WI38 (cell line): ENCODE measurements at regions not wholly inside any gene's neighbourhood (a gene's known extent, or its start where the extent isn't known, plus 50 kb on each side); places are given as distances from the start of the nearest gene placed in this dataset.

Experiments used
- H3K4me3 ChIP-seq: 2 replicates; pipeline ENCODE4 v1.5.1; 2011; ENCODE audit warnings: low read depth, mild to moderate bottlenecking, control low read depth, low read length
- TF ChIP-seq, protein P1 (sequence below): IDR thresholded peaks from 2 replicates; pipeline ENCODE4 v1.5.1; 2012; ENCODE audit warnings: low read depth, mild to moderate bottlenecking, control low read depth, low read length

DNA sequence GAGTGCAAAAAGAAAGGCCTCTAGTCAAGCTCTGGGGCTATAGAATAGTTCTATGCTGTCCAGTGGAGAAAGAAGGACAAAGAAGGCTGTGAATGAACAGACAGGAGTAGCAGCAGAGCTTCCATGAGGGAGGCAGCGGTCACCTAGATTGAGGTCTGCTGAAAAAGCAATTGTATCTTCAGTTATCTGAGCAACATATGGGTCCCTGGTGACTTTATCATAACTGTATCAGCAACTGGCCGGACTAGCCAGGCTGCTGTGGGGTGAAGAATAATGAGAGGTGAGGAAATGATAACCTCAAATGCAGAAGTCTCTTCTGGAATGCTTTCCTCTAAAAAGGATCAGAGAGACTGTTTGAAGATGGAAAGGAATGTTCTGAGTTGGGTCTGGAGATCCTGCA, 971.3 kb upstream of the TMEM132C start:
- H3K4me3 ChIP-seq, result no peak overlapping the region
- TF ChIP-seq, protein P1, sequence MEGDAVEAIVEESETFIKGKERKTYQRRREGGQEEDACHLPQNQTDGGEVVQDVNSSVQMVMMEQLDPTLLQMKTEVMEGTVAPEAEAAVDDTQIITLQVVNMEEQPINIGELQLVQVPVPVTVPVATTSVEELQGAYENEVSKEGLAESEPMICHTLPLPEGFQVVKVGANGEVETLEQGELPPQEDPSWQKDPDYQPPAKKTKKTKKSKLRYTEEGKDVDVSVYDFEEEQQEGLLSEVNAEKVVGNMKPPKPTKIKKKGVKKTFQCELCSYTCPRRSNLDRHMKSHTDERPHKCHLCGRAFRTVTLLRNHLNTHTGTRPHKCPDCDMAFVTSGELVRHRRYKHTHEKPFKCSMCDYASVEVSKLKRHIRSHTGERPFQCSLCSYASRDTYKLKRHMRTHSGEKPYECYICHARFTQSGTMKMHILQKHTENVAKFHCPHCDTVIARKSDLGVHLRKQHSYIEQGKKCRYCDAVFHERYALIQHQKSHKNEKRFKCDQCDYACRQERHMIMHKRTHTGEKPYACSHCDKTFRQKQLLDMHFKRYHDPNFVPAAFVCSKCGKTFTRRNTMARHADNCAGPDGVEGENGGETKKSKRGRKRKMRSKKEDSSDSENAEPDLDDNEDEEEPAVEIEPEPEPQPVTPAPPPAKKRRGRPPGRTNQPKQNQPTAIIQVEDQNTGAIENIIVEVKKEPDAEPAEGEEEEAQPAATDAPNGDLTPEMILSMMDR, result no peak

DNA sequence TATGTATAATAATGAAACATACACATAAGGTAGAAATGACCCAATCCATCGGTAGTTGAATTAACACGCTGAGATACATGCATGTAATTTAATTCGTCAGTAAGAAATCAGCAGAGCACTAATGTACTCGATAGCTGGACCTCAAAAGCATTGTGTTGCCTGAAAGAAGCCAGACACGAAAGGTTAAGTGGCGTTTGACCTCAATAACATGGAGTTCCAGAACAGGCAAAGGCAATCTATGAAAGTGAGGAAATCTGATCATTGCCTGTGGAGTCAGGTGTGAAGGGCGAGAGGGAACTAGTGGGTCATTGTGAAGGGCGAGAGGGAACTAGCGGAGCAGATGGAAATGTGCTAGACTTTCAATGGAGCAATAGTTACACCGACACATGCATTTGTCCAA, 970.4 kb upstream of the TMEM132C start:
- TF ChIP-seq, protein P1, result no peak
- H3K4me3 ChIP-seq, result no peak overlapping the region

DNA sequence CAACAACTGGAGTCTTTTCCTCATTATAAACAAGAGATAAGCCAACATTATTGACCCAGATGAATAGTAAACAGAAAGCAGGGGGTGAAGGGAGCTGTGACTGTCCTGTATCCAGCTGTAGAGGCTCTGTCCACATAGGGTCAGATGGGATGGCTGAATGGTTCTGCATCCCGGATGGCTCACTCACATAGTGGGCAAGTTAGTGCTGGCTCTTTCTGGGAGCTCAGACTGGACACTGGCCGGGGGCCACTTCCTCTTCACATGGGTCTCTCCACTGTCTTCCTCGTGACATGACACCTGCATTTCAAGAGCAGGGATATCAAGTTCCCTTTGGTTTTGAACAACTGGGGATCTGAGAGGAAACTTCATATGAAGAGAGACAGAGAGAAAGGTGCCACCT, 969.6 kb upstream of the TMEM132C start:
- no peak overlapping the region for H3K4me3 ChIP-seq
- TF ChIP-seq, protein P1, result no peak

DNA sequence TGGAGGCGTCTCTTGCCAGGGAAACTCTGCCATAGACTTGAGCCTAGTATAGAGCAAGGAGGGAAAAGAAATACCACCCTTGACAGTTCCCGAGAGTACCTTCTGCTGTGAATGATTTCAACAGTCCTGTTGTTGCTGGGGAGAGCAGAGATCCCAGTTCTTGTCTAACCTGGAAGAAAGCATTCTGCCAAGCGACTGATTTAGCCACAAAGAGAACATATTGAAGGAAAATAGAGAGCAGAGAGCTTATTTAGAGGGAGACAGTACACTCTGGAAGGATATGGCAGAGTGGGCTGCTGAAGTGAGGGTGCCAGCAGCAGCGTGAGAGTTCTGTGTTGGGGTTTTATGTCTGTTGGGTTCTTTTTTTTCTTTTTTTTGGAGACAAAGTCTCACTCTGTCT, 966.9 kb upstream of the TMEM132C start:
- TF ChIP-seq, protein P1, result no peak
- no peak overlapping the region for H3K4me3 ChIP-seq

DNA sequence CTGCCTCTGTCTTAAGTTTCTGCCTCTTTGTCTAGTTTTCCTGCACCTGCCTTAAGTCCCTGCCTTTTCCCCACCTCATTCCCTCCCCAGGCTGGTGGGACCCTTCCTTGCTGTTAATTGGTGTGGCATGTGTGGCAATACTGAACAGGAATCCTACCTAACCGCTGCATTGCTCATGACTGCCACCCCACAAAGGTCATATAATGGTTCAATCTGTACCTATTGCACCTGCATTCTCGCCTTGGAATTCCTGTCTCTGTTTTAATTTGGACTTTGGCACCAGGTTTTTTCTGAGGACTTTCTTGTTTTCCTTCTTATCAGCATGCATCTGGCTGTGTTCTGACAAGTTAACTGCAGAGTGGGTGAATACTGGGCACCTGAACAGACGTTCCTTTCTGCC, 966.2 kb upstream of the TMEM132C start:
- TF ChIP-seq, protein P1, result no peak
- H3K4me3 ChIP-seq, result no peak overlapping the region

DNA sequence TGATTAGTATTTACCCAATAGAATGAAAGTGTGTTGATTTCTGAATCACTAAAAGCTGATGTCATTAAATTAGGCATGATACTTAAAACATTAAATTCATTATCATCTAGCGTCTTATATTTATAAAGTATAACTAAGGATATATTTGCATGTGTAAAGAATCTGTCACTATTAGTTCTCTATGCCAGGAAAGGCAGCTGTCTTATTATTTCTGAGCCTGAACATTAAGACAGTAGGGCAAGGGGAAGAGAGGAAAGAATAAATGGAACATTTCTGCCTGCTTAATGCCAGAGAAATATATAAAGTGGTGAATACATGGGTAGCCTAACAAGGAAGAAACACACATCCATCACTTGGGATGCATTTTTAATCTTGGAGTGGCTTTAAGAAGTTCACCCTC, 965.1 kb upstream of the TMEM132C start:
- TF ChIP-seq, protein P1, result no peak
- H3K4me3 ChIP-seq, result no peak overlapping the region

DNA sequence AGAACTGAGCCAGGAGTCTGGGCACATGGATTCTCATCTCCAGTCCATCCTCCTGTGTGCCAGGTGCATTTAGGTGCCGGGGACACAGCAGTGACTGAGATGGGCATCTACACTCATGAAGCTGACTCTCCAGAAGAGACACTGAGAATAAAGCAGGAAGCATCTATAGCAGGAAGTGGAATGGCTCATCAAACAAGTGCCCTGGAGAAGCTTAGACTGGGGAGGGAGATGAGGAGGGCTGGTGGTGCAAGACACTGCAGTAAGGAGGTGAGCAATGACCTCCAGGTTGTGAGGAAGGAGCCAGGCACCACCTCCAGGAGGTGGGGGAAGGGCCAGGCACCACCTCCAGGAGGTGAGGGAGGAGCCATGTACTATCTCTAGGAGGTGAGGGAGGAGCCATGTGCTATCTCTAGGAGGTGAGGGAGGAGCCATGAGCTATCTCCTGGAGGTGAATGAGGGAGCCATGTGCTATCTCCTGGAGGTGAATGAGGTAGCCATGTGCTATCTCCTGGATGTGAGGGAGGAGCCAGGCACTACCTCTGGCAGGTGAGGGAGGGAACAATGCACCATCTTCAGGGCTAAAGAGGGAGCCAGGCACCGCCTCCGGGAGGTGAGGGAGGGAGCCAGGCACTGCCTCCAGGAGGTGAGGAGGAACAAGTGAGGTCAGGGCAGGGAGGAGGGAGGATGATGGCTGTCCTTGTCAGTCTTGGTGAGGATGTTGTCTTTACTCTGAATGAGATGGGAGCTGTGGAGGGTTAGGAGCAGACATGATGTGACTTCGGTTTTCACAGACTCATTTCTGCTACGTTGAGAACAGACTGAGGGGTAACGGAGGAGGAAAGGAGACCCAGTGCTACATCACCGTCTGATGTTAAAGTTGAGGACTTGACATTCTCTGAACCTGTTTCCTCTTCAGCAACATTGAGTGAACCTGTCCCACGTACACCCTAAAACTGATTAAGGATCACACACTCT, 961.9 kb upstream of the TMEM132C start:
- no peak overlapping the region for H3K4me3 ChIP-seq
- TF ChIP-seq, protein P1, result no peak
